ENCODE measurements at regions not wholly inside any gene's neighbourhood (a gene's known extent, or its start where the extent isn't known, plus 50 kb on each side); places are given as distances from the start of the nearest gene placed in this dataset.

DNA sequence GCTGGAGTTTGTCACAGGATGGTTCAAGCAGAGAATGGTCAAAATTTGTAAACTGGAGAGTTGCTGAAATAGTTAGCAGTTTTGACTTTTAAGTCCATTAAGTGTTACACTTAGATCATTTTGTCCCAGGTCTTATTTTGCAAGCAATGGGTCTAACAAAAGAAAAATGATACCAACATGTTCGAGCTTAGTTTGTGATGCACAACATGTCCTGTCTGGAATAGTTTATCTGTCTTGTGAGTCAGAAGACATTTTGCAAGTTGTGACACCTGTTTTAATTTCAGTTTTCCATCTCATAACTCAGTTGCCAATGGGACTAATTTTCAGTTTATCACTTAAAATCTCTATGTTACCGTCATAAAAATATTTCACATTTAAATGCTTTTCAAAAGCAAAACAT is 929.8 kb downstream of the CDH18 start:
- peaks cover 4% of the 10 kb centered on the region for H3K9me3 Mint-ChIP-seq (ENCODE audit: low read depth)
- TF ChIP-seq, protein P1, sequence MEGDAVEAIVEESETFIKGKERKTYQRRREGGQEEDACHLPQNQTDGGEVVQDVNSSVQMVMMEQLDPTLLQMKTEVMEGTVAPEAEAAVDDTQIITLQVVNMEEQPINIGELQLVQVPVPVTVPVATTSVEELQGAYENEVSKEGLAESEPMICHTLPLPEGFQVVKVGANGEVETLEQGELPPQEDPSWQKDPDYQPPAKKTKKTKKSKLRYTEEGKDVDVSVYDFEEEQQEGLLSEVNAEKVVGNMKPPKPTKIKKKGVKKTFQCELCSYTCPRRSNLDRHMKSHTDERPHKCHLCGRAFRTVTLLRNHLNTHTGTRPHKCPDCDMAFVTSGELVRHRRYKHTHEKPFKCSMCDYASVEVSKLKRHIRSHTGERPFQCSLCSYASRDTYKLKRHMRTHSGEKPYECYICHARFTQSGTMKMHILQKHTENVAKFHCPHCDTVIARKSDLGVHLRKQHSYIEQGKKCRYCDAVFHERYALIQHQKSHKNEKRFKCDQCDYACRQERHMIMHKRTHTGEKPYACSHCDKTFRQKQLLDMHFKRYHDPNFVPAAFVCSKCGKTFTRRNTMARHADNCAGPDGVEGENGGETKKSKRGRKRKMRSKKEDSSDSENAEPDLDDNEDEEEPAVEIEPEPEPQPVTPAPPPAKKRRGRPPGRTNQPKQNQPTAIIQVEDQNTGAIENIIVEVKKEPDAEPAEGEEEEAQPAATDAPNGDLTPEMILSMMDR (IDR thresholded peaks at IDR 0.05; ENCODE audit: unreplicated experiment), result no peak
- H3K4me1 Mint-ChIP-seq (ENCODE audit: low read depth), result no peaks in the 10 kb centered on the region
- no peak for DNase-seq (ENCODE audit: low spot score, unreplicated experiment)
- H3K27me3 Mint-ChIP-seq, result no peaks in the 10 kb centered on the region
- H3K27ac Mint-ChIP-seq, result no peak overlapping the region
- no peak overlapping the region for H3K4me3 Mint-ChIP-seq (ENCODE audit: low read depth)
- H3K36me3 Mint-ChIP-seq (ENCODE audit: insufficient read depth), result no peaks in the 10 kb centered on the region

DNA sequence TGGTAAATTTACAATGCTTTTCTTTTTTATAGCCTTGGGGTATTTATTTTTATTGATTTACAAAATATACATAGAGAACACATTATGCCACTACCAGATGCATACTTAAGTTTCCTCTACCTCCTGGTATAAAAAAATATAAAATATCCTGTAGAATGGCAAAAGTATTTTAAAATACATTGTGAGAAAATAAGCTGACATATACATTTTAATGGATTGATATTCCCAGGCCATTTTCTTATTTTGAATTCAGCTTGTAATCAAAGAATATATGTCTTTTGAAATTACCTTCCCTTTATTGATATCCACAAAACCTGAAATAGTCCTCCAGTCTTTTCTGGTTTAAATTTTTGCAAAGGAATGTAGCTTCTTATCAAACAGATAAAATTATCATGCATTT is 923.9 kb downstream of the CDH18 start:
- Mint-ChIP-seq H3K4me3 (ENCODE audit: low read depth) (no peak overlapping the region), H3K4me1 (ENCODE audit: low read depth) (no peaks in the 10 kb centered on the region), H3K9me3 (ENCODE audit: low read depth) (no peaks in the 10 kb centered on the region), H3K36me3 (ENCODE audit: insufficient read depth) (no peaks in the 10 kb centered on the region), H3K27ac (no peak overlapping the region), H3K27me3 (no peaks in the 10 kb centered on the region)
- no peak for DNase-seq (ENCODE audit: low spot score, unreplicated experiment)
- TF ChIP-seq, protein P1 (IDR thresholded peaks at IDR 0.05; ENCODE audit: unreplicated experiment), result no peak

DNA sequence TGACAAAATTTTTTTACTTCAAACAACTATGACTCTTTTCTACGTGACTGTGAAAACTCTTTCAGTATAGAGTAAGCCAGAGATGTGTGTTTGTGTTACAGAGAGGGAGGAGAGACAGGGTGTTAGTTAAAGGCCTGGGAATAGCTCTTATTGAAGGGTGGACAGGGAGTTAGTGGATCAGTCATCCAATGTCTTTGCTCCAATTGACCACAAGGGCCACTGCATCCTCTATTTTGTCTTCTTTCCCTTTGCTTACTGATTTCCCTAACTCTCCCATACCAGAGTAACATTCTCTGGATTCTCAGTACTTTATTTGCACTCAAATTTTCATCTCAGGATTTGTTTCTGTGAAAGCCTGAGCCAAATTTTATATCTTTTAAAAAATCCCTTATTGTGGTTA is 920.3 kb downstream of the CDH18 start:
- TF ChIP-seq, protein P1 (IDR thresholded peaks at IDR 0.05; ENCODE audit: unreplicated experiment), result no peak
- no peaks in the 10 kb centered on the region for H3K27me3 Mint-ChIP-seq

DNA sequence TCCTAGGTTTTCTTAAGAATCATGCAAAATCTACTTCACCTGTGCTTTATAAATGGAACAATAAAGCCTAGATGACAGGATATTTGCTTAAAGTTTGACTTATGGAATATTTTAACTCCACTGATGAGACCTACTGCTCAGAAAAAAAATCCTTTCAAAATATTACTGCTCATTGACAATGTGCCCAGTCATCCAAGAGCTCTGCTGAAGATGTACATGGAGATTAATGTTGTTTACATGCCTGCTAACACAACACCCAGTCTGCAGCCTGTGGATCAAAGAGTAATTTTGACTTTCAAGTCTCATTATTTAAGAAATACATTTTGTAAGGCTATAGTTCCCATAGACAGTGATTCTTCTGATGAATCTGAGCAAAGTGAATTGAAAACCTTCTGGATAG is 889.6 kb downstream of the CDH18 start:
- TF ChIP-seq, protein P1 (IDR thresholded peaks at IDR 0.05; ENCODE audit: unreplicated experiment), result no peak
- Mint-ChIP-seq H3K4me1 (ENCODE audit: low read depth) (no peaks in the 10 kb centered on the region), H3K4me3 (ENCODE audit: low read depth) (no peak overlapping the region), H3K27ac (no peak overlapping the region), H3K36me3 (ENCODE audit: insufficient read depth) (no peaks in the 10 kb centered on the region), H3K9me3 (ENCODE audit: low read depth) (no peaks in the 10 kb centered on the region), H3K27me3 (no peaks in the 10 kb centered on the region)
- DNase-seq (ENCODE audit: low spot score, unreplicated experiment), result no peak

More for the DNA sequence above, 920.3 kb downstream of the CDH18 start:
- H3K9me3 Mint-ChIP-seq (ENCODE audit: low read depth), result no peaks in the 10 kb centered on the region
- DNase-seq (ENCODE audit: low spot score, unreplicated experiment), result no peak
- no peaks in the 10 kb centered on the region for H3K4me1 Mint-ChIP-seq (ENCODE audit: low read depth)
- H3K4me3 Mint-ChIP-seq (ENCODE audit: low read depth), result no peak overlapping the region
- no peaks in the 10 kb centered on the region for H3K36me3 Mint-ChIP-seq (ENCODE audit: insufficient read depth)
- no peak overlapping the region for H3K27ac Mint-ChIP-seq

DNA sequence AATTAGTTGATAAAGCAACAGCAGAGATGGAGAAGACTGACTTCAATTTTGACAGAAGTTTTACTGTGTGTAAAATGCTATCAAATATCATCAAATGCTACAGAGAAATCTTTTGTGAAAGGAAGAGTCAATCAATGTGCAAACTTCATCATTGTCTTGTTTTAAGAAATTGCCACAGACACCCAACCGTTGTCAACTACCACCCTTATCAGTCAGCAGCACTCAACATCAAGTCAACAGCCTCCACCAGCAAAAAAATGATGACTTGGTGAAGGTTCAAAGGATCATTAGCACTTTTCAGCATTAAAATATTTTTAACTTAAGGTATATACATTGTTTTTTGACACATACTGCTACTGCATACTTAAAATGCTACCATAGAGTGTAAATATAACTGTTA is 888.8 kb downstream of the CDH18 start:
- TF ChIP-seq, protein P1 (IDR thresholded peaks at IDR 0.05; ENCODE audit: unreplicated experiment), result no peak
- H3K27ac Mint-ChIP-seq, result no peak overlapping the region

More for the DNA sequence above, 888.8 kb downstream of the CDH18 start:
- Mint-ChIP-seq H3K4me3 (ENCODE audit: low read depth) (no peak overlapping the region), H3K4me1 (ENCODE audit: low read depth) (no peaks in the 10 kb centered on the region), H3K36me3 (ENCODE audit: insufficient read depth) (no peaks in the 10 kb centered on the region), H3K27me3 (no peaks in the 10 kb centered on the region), H3K9me3 (ENCODE audit: low read depth) (no peaks in the 10 kb centered on the region)
- no peak for DNase-seq (ENCODE audit: low spot score, unreplicated experiment)

Data from progenitor cell of endocrine pancreas (in vitro differentiated cells).